Colonic mucosa (tissue), 4 donors: ENCODE measurements at regions not wholly inside any gene's neighbourhood (a gene's known extent, or its start where the extent isn't known, plus 50 kb on each side); places are given as distances from the start of the nearest gene placed in this dataset.

Source experiments
- DNase-seq: peaks from one replicate; pipeline ENCODE4 v3.0.0-alpha.2; 2020
- H3K27ac ChIP-seq: fragments of 200-600 bp; one replicate; pipeline ENCODE4 v1.8.0; 2021
- H3K27me3 ChIP-seq: fragments of 200-600 bp; one replicate; pipeline ENCODE4 v1.8.0; 2021
- H3K36me3 ChIP-seq: fragments of 200-600 bp; one replicate; pipeline ENCODE4 v1.8.0; 2021
- H3K4me1 ChIP-seq: fragments of 200-600 bp; one replicate; pipeline ENCODE4 v1.8.0; 2021; ENCODE audit warnings: mild to moderate bottlenecking
- H3K4me3 ChIP-seq: fragments of 200-600 bp; one replicate; pipeline ENCODE4 v1.8.0; 2021
- H3K9ac ChIP-seq, 2 donors: one replicate each; pipeline ENCODE4 v1.7.0; 2013; ENCODE audit warnings: control low read depth in 2 of 2, low read depth in 2 of 2, low read length in 2 of 2
- H3K9me3 ChIP-seq: fragments of 200-600 bp; one replicate; pipeline ENCODE4 v1.8.0; 2021
- CTCF ChIP-seq: fragments of 200-600 bp; IDR thresholded peaks from one replicate; pipeline ENCODE4 v1.8.0; 2022; ENCODE audit warnings: antibody characterized with exemption, mild to moderate bottlenecking
- intact Hi-C: fragments of 100-400 bp; cut with DNase I; formaldehyde crosslinking; loops from one replicate; pipeline ENCODE4 v1.14.1; 2022
- donor health status: healthy.
- donor health status: DM: no; HTN: no; CAD: no.
- donor health status: DM: no; HTN: no; CAD: no.

GRCh38 chr4:174152717-174153466, 130.6 kb downstream of the FBXO8 start:
- H3K9me3 ChIP-seq: no peaks in the 10 kb centered on the region
- no peak overlapping the region for H3K4me3 ChIP-seq
- intact Hi-C loops: loop anchor here (10.0 kb wide), 1 partner anchor 648 kb away; no protein-coding TSS in a partner anchor
- H3K9ac ChIP-seq: no peak overlapping the region
- H3K27ac ChIP-seq: no peak overlapping the region
- no peak for DNase-seq
- H3K4me1 ChIP-seq: no peaks in the 10 kb centered on the region
- no peak for TF ChIP-seq CTCF
- no peaks in the 10 kb centered on the region for H3K27me3 ChIP-seq
- H3K36me3 ChIP-seq: no peaks in the 10 kb centered on the region

GRCh38 chr4:174147863-174148262, 135.6 kb downstream of the FBXO8 start:
- H3K9me3 ChIP-seq: no peaks in the 10 kb centered on the region
- no peaks in the 10 kb centered on the region for H3K36me3 ChIP-seq
- H3K9ac ChIP-seq: no peak overlapping the region
- no peak for DNase-seq
- no peak overlapping the region for H3K27ac ChIP-seq
- H3K4me1 ChIP-seq: no peaks in the 10 kb centered on the region
- TF ChIP-seq CTCF: no peak
- no peaks in the 10 kb centered on the region for H3K27me3 ChIP-seq
- H3K4me3 ChIP-seq: no peak overlapping the region
- intact Hi-C loops: no loop called here

- TF ChIP-seq CTCF: no peak
- Histone ChIP-seq H3K4me3 (no peak overlapping the region), H3K27ac (no peak overlapping the region), H3K36me3 (no peaks in the 10 kb centered on the region), H3K27me3 (no peaks in the 10 kb centered on the region), H3K9me3 (no peaks in the 10 kb centered on the region), H3K4me1 (no peaks in the 10 kb centered on the region), H3K9ac (no peak overlapping the region)
- no peak for DNase-seq
- intact Hi-C loops: no loop called here
Observed at GRCh38 chr4:174144106-174144505, 139.4 kb downstream of the FBXO8 start.

- Histone ChIP-seq H3K27ac (no peak overlapping the region), H3K4me1 (no peaks in the 10 kb centered on the region), H3K9ac (no peak overlapping the region), H3K9me3 (no peaks in the 10 kb centered on the region), H3K36me3 (no peaks in the 10 kb centered on the region), H3K4me3 (no peak overlapping the region), H3K27me3 (no peaks in the 10 kb centered on the region)
- TF ChIP-seq CTCF: no peak
- DNase-seq: no peak
- intact Hi-C loops: no loop called here
Observed at GRCh38 chr4:174141876-174142275, 141.6 kb downstream of the FBXO8 start.

- intact Hi-C loops: no loop called here
- no peak overlapping the region for H3K27ac ChIP-seq
- no peaks in the 10 kb centered on the region for H3K4me1 ChIP-seq
- TF ChIP-seq CTCF: no peak
- no peaks in the 10 kb centered on the region for H3K27me3 ChIP-seq
- no peak overlapping the region for H3K9ac ChIP-seq
- no peak for DNase-seq
- no peaks in the 10 kb centered on the region for H3K36me3 ChIP-seq
- H3K9me3 ChIP-seq: no peaks in the 10 kb centered on the region
- no peak overlapping the region for H3K4me3 ChIP-seq
Observed at GRCh38 chr4:174138616-174139015, 144.9 kb downstream of the FBXO8 start.
